GM19035 (cell line): ENCODE measurements at regions not wholly inside any gene's neighbourhood (a gene's known extent, or its start where the extent isn't known, plus 50 kb on each side); places are given as distances from the start of the nearest gene placed in this dataset.

ENCODE experiments used
- ATAC-seq: cut with Tn5 transposase; IDR thresholded peaks from one replicate; pipeline ENCODE4 v1.9.1; 2021; ENCODE audit not compliant: unreplicated experiment

DNA sequence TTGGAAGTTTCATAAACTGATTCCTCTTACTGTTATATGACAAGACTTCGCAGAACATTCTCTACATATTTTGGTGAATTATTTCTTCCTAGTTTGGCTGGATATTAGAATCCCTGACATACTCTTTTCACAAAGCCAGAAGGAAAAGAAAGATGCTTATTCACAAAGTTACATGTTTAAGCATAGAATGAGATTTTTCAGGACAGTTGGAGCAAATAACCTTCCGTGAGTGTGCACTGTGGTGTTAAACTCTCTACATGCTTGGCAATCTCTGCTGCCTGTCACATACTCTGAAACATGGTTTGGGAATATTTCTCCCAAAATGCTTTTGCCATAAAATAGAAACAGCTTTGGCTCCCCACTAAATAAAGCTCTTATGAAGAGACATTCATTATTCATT lies 230.0 kb upstream of the MTNR1B start:
- no peak for ATAC-seq

DNA sequence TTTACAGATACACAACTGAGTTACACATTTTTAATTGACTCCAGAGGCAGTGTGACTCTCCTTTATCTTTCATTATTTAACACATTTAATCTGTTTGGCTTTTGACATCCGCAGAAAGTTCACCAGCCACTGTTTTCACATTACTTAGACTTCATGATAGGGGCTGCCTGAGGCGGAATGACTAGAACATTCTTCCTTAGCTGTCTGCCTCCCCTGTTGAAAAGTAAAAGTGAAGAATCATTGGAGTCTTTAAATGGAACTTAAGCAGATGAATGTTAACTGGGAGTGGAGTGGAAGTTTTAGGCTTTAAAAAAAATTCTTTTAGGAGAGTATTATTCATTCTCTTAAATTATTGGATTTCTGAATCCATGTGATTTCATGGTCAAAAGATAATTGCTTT lies 229.2 kb upstream of the MTNR1B start:
- ATAC-seq = no peak

DNA sequence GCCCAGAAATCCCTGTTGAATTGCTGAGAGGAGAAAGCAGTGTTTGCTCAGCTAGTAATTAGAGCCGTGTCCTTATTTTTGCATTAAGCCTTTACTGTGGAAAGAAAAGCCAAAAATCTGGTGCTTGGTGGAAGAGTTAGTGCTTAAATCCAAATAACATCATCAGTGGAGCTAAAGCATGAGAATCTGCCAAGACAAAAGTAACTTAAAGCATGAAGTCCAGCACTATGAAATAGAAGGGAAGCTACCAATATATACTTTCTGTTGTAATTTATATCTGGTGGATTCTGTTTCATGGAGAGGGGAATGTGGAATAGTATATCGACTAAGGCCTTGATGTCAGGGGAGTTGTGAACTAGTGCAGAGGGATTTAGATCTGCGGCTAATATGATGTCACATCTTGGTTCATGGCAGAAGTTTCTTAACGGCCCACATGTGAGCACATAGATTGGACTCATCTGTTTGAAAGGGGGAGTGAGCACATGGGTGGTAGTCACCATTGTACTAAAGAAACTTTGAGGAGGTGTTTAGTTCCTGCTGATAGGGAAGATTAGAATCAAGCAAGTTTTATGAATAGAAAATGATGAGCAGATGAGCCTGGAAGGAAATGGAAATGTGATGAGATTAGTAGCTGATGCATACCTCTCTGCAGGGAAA lies 224.4 kb upstream of the MTNR1B start:
- no peak for ATAC-seq

DNA sequence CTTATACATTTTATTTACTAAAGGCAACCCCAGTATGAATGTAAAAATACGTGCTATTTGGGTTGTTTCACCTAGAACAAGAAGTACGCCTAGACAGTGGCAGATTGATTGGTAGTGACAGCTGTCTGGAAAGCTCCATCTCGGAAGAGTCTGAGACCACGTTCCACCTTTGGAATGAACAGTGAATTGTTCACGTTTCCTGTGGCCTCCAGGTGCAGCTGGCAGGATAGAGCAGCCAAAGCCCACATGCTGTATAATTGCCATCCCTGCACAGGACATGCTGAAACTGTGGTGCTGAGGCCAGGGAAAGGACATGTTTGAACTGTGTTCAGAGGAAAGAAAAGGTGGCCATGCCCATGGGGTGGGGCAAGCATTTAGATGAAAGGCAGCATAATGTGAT lies 218.7 kb upstream of the MTNR1B start:
- no peak for ATAC-seq

DNA sequence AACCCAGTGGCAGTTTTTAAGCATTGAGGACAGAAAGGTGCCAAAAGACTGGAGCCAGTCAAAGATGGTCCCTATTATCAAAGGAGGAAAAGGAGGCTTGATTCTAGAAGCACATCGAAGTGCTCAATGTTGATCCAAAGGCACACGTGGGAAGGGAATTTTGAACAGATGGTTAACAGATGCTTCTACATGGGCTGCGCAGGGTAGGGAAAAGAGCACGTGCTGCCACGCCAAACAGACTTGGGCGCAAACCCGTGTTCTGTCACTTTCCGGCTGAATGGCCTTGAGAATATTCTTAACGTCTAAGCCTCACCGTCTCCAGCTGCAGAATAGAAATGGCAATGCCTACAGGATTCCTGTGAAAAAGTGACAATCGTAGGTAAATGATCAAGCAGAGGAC lies 217.9 kb upstream of the MTNR1B start:
- no peak for ATAC-seq

- no peak for ATAC-seq
Measured at GRCh38 chr11:92752122-92752521, 217.3 kb upstream of the MTNR1B start.

- ATAC-seq = no peak
Measured at GRCh38 chr11:92753161-92753560, 216.3 kb upstream of the MTNR1B start.

DNA sequence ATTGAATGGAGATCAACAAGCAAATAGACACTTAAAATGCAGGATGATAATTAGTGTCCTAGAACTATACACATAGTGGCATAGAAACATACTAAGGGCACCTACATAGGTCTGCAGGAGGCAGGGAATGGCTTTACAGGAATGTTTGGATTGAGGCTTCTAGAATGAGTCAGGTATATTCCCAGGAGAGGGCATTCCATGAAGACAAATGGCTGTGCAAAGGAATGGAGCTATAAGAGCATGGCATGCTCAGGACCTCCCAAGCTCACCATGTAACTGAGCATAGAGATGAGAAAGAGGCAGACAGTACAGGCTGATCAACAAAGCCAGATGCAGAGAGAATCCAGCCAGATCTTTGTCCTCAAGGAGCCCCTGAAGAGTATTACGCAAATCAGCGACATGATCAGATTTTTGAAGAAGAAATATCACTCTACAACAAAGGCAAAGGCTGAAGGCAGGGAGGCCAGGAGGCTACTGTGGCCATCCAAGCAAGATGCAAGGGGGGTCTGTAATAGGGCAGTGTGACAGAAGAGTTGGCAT lies 211.1 kb upstream of the MTNR1B start:
- ATAC-seq = no peak

- ATAC-seq = no peak
Measured at GRCh38 chr11:92759571-92760214, 209.8 kb upstream of the MTNR1B start.

- no peak for ATAC-seq
Measured at GRCh38 chr11:92762121-92762540, 207.3 kb upstream of the MTNR1B start.

GRCh38 chr11:92763336-92763735 lies 206.1 kb upstream of the MTNR1B start:
- no peak for ATAC-seq

- no peak for ATAC-seq
Measured at GRCh38 chr11:92764128-92764527, 205.3 kb upstream of the MTNR1B start.

DNA sequence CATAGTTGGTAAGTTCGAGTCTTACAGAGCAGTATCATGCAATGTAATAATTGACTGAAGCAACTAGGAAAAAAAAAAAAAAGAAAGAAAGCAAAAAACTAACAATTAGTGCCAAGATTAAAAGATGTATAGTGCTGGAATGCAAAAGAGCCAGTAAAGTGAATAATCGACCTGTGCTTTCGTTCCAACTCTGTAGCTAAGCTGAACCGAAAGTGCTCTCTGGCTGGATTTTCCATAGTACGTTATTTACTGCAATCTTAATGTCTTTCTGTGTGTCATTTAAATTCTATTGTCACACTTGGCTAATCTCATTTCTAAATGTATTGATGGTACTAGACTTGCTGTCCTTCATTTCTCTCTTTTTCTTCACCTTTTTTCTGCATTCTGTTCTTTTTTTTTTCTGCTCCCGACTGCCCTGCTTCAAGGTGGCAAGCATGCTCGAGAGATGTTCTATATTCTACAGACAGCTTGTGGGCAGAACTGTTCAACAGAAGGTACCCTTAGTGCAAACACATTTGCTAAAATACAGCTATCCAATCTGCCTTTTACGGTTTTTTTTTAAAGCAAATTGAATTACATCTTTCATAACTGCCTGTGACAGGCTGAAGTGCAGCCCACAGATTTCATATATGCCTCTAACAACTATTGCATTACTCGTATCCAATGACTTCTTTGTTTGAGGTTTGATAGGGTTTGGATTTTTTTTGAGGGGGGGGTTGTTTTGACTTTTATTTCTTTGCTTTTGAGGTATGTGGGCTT lies 204.2 kb upstream of the MTNR1B start:
- ATAC-seq = no peak

DNA sequence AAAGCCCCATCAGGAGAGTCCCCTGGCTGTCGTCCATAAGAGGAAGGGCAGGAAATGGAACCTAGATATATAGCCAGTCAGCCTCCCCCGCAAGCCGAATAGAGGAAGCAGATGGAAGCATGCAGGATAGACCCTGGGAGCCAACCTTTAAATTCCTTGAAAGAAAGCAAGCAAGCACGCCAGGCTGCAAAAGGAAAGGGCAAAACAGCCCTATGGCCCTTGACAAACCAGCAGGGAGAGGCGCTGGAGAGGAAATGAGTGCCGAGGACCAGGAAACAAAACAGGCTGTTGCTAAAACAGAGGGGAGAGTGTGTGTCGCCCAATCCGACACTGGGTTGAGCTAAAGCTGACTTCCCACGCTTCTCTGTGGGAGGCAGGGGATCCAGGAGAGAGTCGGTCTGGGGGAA lies 203.5 kb upstream of the MTNR1B start:
- no peak for ATAC-seq

DNA sequence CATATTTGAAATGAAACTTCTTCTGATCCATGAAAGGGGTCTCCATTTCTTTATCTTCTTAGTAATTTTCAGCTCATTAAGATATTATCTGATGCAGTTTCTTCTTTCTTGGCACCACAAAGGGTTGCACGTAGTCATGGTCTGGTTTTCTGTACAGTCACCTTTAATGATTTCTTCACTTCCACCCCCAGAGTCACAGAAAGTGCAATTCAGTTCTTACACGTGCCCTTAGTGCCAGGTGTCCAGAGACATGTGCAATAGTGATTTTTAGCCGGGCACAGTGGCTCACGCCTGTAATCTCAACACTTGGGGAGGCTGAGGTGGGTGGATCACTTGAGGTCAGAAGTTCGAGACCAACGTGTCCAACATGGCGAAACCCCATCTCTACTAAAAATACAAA lies 202.8 kb upstream of the MTNR1B start:
- ATAC-seq = no peak

- ATAC-seq = no peak
Measured at GRCh38 chr11:92767416-92767815, 202.0 kb upstream of the MTNR1B start.

- no peak for ATAC-seq
Measured at GRCh38 chr11:92768121-92768840, 201.2 kb upstream of the MTNR1B start.

GRCh38 chr11:92769112-92769511 lies 200.3 kb upstream of the MTNR1B start:
- no peak for ATAC-seq

DNA sequence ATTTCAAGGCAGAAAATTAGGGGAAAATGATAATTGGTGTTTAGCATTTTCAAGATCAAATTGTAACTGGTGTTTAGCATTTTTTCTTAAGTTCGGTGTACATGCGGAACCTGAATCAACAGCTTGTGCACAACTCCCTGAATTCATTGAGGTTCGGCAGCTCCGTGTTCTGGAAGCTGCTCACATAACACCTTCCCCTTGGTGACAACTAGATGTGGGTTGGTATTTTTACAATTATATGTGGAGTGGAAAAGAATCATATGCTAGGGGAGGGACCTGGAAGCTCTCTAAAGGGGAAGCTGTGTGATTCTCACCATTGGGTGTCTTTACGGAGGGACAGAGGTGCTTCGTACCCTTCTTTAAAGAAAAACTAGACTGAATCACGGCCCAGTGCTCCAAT lies 199.0 kb upstream of the MTNR1B start:
- ATAC-seq = no peak

- ATAC-seq = no peak
Measured at GRCh38 chr11:92770981-92771380, 198.5 kb upstream of the MTNR1B start.

DNA sequence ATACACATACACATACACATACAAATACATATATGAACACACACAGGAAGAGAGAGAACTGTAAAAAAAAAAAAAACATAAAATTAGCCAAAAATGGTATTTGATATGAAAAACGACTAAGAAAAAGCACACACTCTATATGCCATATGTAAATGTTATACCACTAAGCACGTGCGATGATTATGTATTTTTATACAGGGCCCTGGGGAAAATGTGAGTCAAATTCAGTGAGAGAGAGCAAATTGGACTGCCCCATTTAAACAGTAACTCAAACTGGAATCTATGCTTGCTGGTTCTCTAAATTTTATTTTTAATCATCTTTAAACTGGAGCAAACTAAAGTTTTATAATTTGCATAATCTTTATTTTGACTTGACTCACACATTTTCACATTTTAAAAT lies 197.8 kb upstream of the MTNR1B start:
- no peak for ATAC-seq
